Activated gamma-delta T cell treated with anti-CD3 and anti-CD28 coated beads, Interleukin-2, amount 50 U/mL, for 16 hours (primary cell): ENCODE measurements at regions not wholly inside any gene's neighbourhood (a gene's known extent, or its start where the extent isn't known, plus 50 kb on each side); places are given as distances from the start of the nearest gene placed in this dataset.

Source experiments
- DNase-seq: peaks from one replicate; pipeline ENCODE4 v3.0.0-alpha.2; 2020; ENCODE audit warnings: low read depth

DNA sequence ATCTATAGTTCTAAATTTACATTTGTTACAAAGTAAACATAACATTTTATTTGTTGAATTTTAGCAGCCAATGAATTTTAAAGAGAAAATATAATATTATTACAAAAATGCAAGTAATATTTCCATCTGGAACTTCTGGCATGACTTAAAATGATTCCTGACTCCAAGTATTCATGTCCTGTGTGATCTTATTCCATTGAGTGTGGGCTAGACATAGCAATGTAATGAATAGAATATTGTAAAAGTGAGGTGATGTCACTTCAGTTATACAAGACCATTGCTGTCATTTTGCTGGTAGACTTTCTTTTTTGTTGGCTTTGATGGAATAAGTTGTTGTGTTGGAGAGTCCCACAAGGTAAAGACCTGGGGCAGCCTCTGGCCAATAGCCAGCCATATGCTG, 912.2 kb upstream of the PIK3C3 start:
- no peak for DNase-seq

DNA sequence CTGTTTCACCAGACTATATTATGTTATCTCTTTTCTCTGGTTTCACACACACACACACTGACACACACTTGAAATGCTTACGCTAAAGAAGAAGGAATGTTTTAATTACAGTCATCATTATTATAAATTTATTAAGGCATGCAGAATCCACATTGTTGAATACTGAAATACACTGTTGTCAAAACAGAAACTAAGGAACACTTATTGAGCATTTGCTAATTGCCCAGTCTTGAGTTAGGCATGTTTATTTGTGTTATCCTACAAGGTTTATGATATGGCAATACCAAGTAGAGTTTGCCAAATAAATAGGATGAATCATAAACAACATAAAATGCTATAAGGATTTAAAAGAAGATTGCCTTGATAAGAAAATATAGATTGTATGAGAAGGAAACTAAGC, 917.0 kb upstream of the PIK3C3 start:
- no peak for DNase-seq

DNA sequence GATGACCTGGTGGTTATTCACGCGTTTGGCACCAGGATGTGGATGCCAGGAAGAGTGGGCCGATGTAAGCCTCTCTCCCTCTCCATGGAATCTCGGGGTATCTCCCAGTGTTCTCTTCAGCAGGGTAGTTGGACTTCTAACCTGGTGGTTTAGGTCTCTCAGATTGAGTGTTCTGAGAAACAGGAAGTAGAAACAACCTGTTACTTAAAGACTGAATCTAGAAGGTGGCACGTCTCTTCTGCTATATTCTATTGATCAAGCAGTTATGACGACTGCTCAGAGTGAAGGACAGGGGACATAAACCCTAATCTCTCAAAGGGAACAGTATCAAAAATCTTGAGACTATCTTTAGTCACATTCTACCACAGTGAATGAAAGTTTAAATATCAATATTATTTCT, 918.7 kb upstream of the PIK3C3 start:
- no peak for DNase-seq

DNA sequence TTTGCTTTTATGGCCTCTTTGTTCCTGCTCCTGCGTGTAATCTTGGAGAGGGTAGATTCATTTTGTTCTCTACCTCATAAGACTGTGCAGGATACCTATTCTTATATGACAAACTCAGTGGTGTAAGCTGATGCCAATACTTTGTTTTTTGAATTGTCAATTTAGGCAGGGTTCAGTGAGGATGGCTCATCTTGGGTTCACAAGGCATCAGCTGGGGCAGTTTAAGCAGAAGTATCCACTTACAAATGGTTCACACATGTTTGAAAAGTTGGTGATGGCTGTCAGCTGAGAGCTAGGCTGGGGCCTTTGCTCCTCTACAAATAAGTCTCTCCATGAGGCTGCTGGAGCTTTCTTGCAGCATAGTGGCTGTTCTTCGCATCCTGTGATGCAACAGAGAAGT, 920.6 kb upstream of the PIK3C3 start:
- no peak for DNase-seq

DNA sequence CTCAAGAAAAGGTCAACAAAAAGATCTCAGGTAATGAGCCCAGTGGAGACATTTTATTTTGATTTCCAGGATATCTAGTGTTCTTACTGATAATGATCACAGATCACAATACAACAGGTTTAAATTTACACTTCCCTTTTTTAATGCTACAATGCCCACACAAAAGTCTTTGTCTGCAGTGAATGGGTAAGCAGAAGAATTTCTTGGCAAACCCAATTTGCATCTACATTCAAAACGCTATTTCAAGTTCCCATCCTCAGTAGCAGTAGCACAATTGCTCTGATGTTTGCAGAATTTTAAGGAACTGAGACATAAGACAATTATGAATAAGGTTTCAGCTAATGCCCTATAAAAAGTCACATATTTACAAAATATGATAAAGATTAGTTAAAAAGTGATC, 929.4 kb upstream of the PIK3C3 start:
- DNase-seq = no peak

DNA sequence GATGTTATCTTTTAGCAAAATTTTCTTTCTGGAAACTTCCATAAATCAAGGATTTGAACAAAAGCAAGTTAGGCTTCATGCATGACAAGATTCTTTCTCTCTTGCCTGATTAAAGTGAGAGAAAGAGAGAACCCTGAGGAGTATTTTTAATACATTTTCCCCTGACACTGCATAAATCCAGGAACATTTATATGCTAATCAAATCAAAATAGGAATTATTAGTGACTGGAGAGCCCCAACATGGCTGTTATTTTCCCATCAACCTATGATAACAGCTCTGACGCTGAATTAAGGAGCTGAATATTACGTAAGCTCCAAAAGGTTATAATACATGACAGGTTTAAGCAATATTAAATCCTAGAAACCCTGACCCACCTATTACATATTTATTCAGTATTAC, 930.2 kb upstream of the PIK3C3 start:
- DNase-seq = no peak

DNA sequence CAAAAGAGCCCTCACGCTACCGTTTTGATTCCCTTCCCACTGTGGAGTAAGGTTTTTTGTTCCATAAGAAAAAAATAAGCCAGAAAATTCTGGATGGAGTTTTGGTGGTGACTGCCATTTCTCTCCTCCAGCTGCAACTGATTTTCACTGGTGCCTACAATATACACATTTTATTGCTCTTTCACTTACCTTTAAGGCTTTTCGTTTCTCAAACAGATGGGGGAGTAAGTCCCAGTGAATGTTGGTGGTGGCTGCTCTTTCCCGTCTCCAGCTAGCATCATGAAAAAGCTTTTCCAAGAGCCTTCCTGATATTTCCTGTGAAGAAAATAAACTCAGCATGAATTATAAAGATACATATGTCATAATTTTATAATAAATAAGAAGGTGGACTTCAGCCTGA, 932.5 kb upstream of the PIK3C3 start:
- no peak for DNase-seq

DNA sequence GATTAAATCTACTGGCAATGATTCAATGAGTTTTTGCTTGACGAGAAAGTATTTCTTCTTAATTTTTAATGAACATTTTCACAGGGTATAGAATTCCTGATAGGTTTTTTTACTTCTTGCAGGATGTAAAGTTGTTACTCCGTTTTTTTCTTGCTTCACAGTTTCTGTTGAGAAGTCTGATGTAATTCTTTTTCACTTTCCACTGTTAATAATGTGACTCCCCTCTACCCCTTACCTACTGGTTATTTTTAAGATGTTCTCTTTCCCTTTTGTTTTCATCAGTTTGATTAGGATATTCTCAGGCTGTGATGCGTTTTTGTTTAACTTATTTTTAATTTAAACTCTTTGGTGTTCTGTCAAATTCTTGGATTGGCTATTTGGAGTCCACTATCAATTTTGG, 933.9 kb upstream of the PIK3C3 start:
- no peak for DNase-seq

DNA sequence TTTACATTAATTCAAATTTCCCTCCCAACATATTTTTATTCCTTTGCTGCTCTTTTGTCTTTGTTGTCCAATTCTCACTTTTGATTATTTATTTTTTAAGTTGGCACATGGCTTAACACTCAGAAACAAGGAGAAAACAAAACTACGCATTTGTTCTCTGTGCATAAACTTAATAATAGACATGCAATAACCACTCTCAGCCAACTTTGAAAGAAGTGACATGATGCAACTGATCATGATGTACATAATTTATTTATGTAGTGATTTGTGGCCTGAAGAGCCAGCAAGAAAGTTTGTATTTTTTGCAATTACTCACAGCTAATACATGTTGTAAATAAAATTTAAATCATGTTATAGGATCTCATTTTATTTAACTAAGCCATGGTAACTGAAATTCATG, 942.8 kb upstream of the PIK3C3 start:
- no peak for DNase-seq

DNA sequence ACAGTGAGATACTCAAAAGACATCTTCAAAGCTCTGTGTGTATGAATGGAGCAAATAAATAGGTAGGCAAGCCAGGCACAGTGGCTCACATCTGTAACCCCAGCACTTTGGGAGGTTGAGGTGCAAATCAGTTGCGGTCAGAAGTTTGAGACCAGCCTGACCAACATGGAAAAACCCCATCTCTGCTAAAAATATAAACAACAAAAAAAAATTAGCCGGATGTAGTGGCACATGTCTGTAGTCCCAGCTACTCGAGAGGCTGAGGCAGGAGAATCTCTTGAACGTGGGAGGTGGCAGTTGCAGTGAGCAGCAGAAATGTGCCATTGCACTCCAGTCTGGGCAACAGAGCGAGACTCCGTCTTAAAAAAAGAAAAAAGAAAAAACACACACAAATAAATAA, 945.1 kb upstream of the PIK3C3 start:
- no peak for DNase-seq

DNA sequence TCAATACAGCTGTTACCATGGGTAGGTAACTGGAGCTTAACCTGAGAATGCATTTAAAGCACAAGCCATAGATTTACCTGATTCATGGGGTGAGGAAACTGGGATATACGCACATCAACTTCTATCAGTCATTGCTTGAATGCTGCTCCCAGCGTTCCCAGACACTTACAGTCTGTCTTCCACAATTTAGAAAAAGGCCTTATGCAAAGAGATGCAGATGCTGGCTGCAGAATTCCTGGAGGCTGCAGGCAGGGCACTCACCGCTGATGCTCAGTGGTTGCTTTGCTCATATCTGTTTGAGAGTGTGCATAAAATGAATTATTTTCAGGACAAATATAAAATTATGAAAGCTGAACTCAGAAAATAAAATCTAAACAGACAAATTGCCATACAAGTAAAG, 950.7 kb upstream of the PIK3C3 start:
- DNase-seq = no peak

DNA sequence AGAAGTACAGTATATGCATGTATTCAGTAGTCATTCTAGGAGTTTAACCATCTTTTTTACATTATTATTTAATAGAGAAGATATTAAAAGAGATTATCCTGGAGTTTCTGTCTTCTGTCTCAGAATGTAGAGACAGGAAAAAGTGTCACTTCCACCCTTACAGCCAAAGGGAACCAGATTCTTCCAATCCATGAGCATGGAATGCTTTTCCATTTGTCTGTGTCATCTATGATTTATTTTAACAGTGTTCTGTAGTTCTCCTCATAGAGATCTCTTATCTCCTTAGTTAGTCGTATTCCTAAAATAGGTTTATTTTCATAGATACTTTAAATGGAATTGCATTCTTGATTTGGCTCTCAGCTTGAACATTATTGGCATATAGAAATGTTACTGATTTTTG, 959.5 kb upstream of the PIK3C3 start:
- DNase-seq = no peak

DNA sequence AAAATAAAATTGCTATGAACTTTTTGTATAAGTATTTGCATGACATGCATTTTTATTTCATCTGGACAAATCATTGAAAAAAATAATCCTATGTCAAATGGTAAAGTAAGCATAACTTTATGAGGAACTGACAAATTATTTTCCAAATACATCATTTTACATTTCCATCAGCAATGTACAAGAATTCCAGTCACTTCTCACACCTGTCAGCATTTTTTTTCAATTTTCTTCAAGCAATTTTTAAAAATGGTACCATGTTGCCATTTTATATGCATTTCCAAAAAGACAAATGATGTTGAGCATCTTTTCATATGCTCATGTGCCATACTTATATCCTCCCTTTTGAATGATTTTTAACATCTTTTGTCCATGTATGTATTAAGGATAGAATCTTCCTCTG, 961.7 kb upstream of the PIK3C3 start:
- DNase-seq = no peak

DNA sequence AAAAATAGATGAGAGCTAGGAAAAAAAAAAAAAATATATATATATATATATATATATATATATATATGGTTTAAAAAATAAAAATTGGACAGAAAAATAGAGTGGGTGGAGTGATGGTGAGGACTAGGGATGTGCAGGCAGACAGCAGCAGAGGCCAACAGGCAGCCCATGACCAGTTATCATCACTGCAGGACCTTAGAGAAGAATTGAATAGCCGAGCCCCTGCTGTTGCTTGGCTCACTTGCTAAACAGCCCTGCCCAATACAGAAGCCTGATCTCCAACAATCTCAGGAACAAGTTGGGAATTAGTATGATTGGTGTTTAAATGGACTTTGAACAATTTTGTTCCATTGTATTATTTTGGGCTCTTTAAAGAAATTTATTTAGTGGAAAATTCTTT, 967.5 kb upstream of the PIK3C3 start:
- DNase-seq = no peak

DNA sequence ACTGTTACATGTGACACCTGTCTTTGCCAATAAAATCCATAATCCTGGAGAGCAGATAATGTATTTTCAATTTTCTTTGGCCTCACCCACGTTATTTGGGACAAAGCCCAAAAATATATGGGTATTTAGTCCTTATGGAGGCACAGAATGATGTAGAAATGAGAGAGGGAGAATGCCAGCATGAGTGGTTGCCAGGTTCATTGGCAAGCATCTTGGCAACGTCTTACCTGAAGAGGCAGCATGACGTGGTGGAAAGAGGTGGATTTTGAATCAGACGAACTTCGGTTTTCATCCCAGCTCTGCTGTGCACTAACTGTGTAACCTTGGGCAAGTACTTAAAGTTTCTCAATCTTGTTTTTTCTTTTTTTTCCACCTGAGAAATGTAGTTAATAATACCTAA, 969.6 kb upstream of the PIK3C3 start:
- DNase-seq = no peak

DNA sequence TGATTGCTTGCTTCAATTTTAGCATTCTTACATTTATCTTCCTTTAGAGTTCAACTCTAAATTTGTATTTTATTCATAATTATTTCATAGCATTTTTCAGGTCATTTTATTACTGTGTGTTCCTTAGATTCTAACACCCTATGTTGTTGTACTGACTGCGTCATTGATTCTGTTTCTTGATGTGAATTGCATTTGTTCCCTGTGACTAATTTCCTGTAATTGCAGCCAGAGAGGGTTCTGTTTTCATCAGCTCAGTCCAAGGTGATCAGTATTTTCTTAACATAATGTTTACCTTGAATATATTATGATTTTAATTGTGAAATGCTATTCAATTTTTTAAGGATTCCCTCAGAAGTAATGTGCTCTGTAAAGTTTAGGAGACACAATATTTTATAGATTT, 970.2 kb upstream of the PIK3C3 start:
- no peak for DNase-seq

DNA sequence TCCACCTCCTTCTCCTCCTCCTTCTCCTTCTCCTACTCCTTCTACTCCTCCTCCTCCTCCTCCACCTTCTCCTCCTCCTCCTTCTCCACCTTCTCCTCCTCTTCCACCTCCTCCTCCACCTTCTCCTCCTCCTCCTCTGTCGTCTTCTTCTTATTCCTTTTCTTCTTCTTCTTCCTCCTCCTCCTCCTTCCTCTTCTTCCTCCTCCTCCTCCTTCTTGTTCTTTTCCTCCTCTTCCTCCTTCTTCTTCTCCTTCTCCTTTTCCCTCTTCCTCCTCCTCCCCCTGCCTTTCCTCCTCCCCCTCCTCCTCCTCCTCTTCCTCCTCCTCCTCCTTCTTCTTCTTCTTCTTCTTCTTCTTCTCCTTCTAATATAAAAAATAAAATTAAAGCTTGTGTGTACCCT, 971.2 kb upstream of the PIK3C3 start:
- no peak for DNase-seq

DNA sequence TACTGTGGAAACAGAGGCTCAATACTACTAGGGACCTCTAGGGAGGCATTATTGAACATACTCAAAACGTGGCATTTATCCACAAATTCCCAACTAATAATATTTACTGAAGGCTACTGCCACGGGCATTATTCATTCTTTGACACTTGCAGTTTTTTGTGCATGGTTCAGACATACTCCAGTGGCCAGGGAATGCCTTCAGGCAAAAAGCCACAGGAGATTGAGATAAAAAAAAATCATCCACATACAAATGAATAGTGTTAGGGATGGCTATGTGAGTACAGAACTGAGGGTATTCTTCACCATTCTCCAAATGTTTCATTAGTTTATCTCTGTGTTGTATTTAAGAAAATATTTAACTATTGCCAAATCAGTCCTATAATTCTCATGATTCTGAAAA, 974.9 kb upstream of the PIK3C3 start:
- DNase-seq = no peak

DNA sequence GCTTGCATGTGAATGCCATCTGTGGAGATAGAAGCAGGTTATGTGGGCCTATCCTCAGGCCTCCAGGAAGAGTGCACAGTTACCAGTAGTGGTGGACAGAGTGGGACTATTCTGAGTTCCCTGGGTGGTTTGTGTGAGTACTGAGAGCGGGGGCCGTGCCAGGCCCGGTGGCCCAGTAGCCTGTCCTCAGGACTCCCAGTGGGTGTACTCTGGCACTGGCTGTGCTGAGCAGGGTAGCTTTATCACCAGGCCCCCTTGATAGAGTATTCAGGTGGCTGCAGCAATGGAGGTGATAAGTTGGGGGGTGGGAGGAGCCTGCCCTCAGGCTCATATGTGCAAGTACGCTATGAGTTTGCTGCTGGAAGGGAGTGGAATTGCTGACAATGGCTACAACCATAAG, 979.0 kb upstream of the PIK3C3 start:
- no peak for DNase-seq

DNA sequence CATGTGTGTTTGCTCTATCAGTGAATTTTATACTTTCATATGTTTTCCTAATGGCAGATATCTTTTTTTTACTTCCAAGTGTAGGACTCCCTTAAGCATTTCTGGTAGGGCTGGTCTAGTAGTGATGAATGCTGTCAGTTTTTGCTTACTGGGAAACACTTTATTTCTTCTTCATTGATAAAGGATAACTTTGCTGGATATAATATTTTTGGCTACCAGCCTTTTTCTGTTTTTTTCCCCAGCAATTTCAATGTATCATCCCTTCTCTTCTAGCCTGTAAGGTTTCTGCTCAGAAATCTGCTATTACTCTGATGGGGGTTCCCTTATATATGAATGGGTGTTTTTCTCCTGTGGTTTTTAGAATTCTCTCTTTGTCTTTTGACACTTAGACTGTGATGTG, 980.6 kb upstream of the PIK3C3 start:
- DNase-seq = no peak

DNA sequence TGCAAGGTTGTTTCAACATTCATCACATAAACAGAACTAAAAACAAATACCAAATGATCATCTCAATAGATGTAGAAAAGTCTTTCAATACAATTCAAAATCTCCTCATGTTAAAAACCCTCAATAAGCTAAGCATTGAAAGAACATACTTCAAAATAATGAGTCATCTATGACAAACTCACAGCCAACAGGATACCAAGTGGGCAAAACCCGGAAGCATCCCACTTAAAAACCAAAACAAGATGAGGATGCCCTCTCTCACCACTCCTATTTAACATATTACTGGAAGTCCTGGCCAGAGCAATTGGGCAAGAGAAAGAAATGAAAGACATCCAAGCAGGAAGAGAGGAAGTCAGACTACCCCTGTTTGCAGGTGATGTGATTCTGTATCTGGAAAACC, 992.2 kb upstream of the PIK3C3 start:
- no peak for DNase-seq

DNA sequence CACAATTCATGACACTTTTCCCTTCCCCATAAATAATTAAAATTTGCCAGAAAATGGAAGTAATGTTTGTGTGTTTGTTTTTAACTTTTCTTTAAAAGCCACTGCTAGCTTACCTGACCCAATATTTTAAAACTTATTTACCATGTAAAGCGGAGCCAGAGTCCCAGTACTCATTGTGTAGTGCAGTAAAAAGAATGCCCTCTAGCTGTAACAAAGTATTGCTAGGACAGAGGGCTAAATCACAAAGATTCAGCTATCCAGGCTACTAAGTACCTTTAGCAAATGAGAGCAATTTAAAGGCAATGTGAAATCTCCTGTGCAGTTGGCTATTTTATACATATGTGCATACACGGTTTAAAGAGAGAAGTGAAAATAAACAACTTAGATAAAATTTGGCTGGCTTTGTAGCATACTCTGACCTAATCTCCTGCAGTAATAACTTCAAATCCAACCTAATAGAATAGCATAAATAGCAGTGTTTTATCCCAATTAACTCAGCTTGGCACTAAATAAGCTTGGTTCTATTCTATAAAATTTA, 997.4 kb upstream of the PIK3C3 start:
- DNase-seq = no peak

DNA sequence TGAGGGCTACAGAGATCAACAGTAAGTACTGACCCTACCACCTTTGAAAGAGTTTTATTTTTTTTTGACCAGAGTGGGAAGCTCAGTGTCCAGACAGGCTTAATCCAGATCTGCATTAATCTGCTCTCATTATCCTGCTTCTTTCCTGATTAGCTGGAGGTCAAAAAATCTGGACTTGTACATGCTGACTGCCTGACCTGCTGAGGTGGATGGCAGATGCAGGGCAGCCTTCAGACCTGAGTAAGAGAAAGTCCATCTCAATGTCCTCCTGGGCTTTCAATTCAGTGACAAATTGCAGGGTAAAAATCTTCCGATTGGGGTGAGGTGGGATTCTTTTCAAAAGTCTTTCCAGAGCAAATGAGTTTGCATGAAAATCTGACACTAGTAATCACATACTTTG, 998.8 kb upstream of the PIK3C3 start:
- DNase-seq = no peak

DNA sequence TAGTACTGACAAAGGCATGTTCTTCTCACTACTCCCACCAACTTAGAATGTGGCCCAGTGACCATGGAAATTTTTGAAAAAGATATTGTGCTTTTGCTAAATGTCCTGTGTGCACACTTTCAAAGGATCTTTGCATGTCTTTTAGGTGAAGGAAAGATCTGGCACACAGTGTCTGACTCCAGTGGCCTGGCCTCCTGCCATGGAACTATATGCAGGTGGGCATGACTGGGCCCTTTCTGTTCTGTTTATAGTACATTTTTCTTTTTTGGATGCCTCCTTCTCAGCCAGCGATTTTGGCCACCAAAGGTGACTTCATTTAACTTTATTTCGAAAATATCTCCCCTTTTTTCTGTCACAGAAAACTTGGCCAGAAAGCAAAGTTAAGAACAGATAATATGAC, 999.7 kb upstream of the PIK3C3 start:
- DNase-seq = no peak
